NCI-H446 treated with DMSO at 0.1 percent for 48 hours (cell line): ENCODE measurements at regions not wholly inside any gene's neighbourhood (a gene's known extent, or its start where the extent isn't known, plus 50 kb on each side); places are given as distances from the start of the nearest gene placed in this dataset.
"Not testable (repeated sequence)": the region's sequence is repeated elsewhere in the genome, so short reads cannot be mapped to it uniquely, and the experiment has no call there.

Source experiments
- DNase-seq: peaks from one replicate; lab custom pipeline; 2025; lab: John Stamatoyannopoulos, UW

- DNase-seq, result no peak
Measured at GRCh38 chr2:78832481-78832880, 193.0 kb upstream of the REG3G start.

DNA sequence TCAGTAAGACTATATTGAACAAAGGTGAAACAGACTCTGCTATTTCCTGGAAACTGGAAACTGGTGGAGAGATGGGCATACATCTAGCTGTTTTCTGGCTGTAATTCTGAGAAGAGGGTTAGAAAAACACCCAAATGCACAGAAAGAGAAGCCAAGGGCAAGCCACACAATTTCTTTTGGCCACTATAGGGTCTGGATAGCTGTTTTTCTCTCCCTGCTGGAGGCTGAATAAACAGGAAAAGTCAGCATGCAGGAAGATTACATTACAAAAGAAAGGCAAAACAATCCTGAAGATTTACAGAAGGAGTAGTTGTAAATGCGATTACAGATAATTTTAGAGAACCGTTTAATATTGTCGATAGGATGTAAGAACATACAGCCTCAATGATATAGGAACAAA, 186.2 kb upstream of the REG3G start:
- no peak for DNase-seq

- DNase-seq, result not testable (repeated sequence)
Measured at GRCh38 chr2:78840311-78840710, 185.2 kb upstream of the REG3G start.

- no peak for DNase-seq
Measured at GRCh38 chr2:78845664-78846185, 179.8 kb upstream of the REG3G start.

GRCh38 chr2:78861546-78861945, 164.0 kb upstream of the REG3G start:
- DNase-seq, result no peak

DNA sequence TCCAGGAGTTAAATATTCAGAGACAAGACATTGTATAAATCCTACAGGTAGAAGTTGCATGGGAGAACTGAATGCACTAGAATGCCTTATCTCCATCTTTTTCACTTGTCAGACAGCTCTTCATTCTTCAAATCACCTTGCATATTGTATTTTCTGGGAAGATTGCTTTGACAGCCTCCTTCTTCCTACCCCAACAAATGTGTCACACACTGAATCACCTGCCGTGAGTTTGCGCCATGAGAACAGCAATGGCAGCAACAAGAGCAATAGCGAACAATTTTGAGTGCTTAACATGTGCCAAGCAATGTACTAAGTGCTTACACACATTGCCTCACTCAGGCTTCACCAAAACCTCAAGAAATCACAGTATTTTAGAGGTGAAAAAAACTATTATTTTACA, 161.3 kb upstream of the REG3G start:
- no peak for DNase-seq

DNA sequence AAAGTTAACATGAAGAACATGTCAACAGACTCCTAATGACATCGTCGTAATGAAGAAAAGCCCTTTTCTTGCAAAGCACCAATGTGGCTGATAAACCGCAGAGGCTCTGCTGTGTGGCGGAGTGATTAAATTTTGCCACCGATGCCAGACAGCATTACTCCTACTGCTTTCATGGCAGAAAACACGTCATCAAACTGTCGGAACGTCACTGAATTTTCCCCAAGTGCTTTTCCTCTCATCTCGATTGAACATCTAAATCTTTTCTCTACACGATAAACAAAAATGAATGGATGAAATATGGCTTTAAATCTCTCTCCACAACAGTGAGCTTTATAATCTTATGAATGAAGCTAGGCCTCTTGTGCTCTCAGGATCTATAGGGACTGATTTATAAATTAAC, 159.8 kb upstream of the REG3G start:
- no peak for DNase-seq

GRCh38 chr2:78870343-78870967, 155.0 kb upstream of the REG3G start:
- DNase-seq, result no peak

DNA sequence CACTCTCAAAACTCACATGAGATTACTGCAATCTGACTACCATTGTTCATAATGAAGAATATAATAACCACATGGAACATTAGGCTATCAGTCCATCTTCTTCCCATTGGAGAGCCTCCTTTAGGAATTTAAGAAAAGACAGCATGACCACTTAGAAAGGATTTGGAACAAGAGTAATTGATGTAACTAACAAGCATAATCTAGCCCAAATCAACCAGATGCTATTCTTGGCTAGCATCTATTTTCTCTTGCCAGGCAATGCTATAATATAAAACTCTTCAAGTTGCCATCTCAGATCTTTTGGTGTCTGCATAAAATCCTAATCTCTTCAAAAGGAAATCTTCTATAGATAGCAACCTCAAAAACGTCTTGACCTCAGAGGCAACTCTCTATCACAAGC, 152.0 kb upstream of the REG3G start:
- peak; percentile 39 for DNase-seq

- peak; percentile 74 for DNase-seq
Measured at GRCh38 chr2:78876316-78876688, 149.2 kb upstream of the REG3G start.

DNA sequence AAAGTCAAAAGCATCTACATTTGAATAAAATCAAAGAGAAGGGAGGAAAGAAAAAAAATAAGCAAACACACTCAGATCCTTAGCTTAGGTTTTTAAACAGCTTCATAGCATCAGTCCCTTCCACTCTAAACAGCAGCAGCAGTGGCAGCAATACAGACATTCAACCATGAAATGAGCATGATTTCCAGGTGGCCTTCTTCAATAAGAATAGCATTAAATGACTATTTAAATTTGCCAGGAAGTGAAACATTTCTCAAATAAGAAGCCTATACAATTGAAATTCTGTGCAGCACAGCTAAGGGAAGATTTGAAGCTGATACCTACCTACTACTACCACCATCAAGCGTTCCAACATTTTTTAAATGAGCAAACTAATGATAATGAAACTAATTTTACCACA, 138.1 kb upstream of the REG3G start:
- no peak for DNase-seq

DNA sequence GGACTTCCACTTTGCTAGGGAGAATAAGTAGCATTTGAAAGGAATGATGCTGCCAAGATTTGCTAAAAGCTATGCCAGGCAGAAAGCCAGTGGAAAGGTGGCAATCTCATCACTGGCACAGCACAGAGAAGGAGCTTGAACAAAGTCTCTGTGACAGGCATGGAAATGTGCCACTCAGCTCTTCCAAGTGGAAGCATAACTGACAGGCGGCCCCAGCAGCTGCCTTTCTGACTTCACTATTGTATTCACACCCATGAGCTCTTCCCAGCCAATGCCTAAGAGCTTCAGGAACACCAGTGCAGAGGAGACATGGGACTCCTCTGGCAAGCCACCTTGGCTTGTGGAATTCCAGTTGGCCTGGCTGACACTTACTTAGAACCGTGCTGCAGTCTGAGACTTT, 134.6 kb upstream of the REG3G start:
- DNase-seq, result peak; percentile 34

DNA sequence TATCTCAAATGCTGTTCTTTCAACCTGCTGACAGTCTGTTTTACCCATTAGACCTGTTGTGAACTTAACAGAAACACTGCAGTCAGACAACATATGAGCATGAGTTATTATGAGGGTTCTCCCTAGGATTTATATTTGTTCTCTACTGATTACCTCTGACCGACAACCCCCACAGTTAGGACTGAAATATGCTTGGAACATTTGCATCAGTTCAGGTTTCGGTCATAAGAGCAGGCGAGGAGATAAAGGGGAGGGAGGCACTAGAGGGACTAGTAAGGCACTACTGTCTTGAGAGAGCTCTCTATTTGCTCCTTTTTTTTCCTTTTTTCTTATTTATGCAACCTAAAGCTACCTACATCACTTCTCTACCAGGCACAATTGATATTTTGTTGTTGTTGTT, 133.2 kb upstream of the REG3G start:
- DNase-seq, result no peak

DNA sequence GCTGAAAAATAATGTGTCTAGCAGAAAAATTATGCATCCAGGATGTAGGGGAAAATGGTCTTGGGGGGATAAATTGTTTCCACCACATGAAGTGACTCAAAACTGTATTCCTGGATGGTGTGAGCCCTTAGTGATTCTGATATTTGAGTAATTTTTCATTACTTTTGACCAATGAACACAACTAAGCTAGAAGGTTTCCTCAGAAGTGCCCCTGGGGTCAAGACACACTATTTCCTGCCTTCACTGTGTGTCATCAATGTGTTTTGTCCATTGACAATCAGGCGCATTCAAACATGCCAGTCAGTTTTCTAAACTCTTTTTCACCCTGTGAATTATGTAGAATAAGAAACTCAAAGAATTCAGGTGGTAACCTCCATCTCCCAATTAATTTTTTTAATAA, 130.5 kb upstream of the REG3G start:
- DNase-seq, result no peak

- DNase-seq, result no peak
Measured at GRCh38 chr2:78896536-78896935, 129.0 kb upstream of the REG3G start.

GRCh38 chr2:78907089-78907488, 118.4 kb upstream of the REG3G start:
- no peak for DNase-seq

DNA sequence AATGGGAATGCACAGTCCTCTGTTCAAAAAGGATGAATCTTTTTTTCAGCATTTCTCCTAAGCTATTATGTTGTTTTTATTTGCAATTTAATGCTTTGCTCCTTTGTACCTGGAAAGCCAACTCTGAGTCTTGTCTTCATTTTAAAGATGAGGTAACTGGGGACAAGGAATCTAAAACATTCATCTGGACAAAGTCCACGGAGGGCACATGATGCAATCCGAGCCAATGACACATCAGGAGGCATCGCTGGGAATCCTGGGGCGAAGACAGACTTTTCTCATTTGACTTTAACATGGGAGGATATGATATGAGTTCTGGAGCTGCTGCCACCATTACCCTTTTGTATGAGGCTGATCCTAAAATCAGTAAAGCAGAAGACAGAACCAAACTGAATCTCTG, 116.5 kb upstream of the REG3G start:
- no peak for DNase-seq

DNA sequence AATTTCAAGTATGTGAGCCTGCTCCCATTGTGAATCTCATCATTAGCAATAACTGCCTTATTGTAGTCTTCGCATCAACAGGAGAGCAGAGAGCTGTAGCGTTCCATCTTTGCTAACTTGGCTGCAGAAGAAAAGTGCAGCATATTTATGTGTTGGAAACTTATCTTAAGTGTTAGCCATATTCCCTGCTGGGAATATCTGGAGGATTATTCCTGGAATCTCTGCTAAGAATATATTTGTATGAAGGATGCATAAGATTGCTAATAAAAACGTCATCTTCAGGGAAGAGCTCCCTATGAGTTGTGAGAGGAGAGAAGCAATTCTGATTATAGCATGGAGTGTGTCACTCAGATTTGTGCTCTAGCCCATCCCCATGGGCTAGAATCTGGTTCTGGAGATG, 115.1 kb upstream of the REG3G start:
- DNase-seq, result no peak

DNA sequence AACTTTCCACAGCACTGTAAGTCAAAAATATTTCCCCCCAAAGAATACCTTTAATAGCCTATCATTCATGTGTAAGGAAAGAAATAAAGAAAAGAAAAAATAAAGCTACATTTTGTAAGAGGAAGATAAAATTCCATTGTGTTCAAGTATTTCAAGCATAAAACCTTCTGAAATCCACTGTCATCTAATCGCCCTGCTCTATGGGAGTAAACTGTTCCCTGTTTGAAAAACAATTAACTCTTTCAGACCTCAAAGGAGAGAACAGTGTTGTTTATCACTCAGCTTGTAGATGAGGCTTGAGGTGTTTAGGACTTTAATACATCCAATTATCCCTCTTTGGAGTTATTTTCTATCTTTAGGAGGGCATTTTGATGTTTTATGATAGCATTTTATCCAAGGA, 112.2 kb upstream of the REG3G start:
- no peak for DNase-seq

DNA sequence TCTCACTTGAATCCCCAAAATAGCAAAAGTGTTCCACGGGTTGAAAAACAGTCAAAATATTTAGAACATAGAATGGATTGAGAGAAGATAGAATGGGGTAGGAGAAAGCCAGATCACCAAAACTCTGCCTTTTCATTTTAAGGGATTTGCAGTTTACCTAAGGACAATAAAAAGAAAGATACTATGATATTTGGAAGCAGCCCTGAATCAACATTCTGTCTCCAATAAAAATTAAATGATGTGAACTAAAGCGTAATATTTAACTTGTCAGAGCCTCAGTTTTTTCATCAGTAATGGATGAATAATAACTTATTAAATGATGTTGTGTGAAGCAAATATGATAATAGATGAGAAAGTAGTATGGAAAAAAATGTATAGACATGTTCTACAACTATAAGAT, 100.2 kb upstream of the REG3G start:
- no peak for DNase-seq

DNA sequence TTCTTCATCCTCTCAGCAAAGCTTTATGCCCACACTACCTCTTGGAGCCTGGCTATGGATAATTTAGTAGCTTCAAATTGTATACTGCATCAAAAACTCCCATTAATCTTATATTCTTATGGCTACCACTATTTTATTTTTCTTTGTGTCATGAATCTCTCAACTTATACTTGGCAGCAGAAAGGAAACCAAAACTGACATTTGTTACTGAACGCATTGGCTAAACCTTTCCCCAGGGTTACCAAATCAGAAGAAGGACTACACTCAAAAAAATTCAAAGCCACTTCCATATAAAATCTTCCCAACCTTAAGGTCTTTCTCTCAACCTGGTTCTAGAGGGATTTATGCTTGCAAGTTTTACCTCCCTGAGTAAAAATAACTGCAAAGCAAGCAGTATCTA, 97.0 kb upstream of the REG3G start:
- no peak for DNase-seq

DNA sequence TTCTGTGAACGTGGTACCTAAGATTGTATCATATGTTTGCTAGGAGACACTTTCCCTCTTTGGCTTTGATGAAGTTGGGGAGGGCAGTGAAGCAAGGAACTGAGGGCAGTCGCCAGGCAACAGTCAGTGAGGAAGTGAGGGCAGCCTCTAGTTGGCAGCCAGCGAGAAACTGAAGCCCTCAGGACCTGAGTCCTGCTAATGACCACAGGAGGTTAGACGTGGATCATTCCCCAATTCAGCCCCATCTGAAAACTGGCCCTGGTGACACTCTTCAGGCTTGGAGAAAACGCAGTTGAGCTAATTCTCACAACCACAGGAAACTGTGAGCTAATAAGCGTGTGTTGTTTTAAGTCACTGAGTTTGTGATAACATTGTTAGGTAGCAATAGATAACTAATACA, 84.5 kb upstream of the REG3G start:
- DNase-seq, result no peak

- DNase-seq, result no peak
Measured at GRCh38 chr2:78941751-78942150, 83.8 kb upstream of the REG3G start.

- DNase-seq, result no peak
Measured at GRCh38 chr2:78963881-78964280, 61.6 kb upstream of the REG3G start.

DNA sequence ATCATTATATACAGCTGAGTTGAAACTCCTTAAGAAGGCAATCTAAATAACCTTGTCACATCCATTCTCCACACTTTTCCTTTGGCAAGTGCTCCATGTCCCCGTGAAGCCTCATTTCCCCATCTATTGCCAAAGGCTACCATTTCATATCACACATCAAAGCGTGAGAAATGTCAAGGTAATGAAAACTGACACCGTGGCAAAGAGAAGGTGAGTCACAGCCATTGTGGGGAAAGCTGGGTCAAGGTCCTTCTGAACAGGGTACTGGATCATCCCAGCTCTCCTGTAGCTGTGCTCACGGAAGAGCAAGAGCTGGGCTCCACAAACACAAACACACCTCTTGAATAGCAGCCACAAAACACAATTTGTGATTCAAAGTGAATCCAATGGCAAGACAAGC, 58.2 kb upstream of the REG3G start:
- DNase-seq, result no peak
